Thoracic aorta (tissue), 2 donors: ENCODE measurements at regions not wholly inside any gene's neighbourhood (a gene's known extent, or its start where the extent isn't known, plus 50 kb on each side); places are given as distances from the start of the nearest gene placed in this dataset.

Experiments
- ATAC-seq: fragments of 150-250 bp; one replicate; pipeline ENCODE4 v1.8.0; 2017; ENCODE audit warnings: low read depth; ENCODE audit not compliant: insufficient number of reproducible peaks, low FRiP score
- DNase-seq: peaks from one replicate; pipeline ENCODE4 v3.0.0-alpha.2; 2020; ENCODE audit warnings: low spot score
- H3K27ac ChIP-seq, 2 donors: fragments of 200-600 bp; sonication (generic); 1 replicate in 1 of 2; 2 replicates in 1 of 2; pipeline ENCODE4 v1.5.1; 2016; ENCODE audit warnings: mild to moderate bottlenecking in 2 of 2, moderate library complexity in 2 of 2
- H3K27me3 ChIP-seq: fragments of 200-600 bp; sonication (generic); replicated peaks from 2 replicates; pipeline ENCODE4 v1.6.0; 2016; ENCODE audit warnings: mild to moderate bottlenecking; ENCODE audit not compliant: insufficient read depth
- H3K36me3 ChIP-seq: fragments of 200-600 bp; sonication (generic); one replicate; pipeline ENCODE4 v1.5.1; 2016
- H3K4me1 ChIP-seq, 2 donors: fragments of 200-600 bp; sonication (generic); 1 replicate in 1 of 2; 2 replicates in 1 of 2; pipeline versions ENCODE4 v1.5.1 to v1.6.0; 2016; ENCODE audit warnings: low read depth in 2 of 2, mild to moderate bottlenecking in 1 of 2; ENCODE audit not compliant: control insufficient read depth in 1 of 2
- H3K4me3 ChIP-seq: fragments of 200-600 bp; sonication (generic); 2 replicates; pipeline ENCODE4 v1.5.1; 2016; ENCODE audit warnings: mild to moderate bottlenecking
- H3K9me3 ChIP-seq: fragments of 200-600 bp; sonication (generic); 2 replicates; pipeline ENCODE4 v1.5.1; 2016
- CTCF ChIP-seq: fragments of 200-600 bp; sonication (generic); IDR thresholded peaks from one replicate; pipeline ENCODE4 v1.5.1; 2019; ENCODE audit warnings: antibody characterized with exemption

GRCh38 chr2:145691659-145692058, 1171.7 kb upstream of the ZEB2 start:
- Histone ChIP-seq H3K9me3 (no peaks in the 10 kb centered on the region), H3K27ac (no peak overlapping the region)
- TF ChIP-seq CTCF, result no peak

GRCh38 chr2:145690183-145690778, 1170.4 kb upstream of the ZEB2 start:
- Histone ChIP-seq H3K4me1 (no peaks in the 10 kb centered on the region), H3K27ac (no peak overlapping the region), H3K27me3 (no peaks in the 10 kb centered on the region), H3K36me3 (no peaks in the 10 kb centered on the region), H3K4me3 (no peak overlapping the region), H3K9me3 (no peaks in the 10 kb centered on the region)
- no peak for TF ChIP-seq CTCF
- DNase-seq (no peak), ATAC-seq (no peak)

More at GRCh38 chr2:145691659-145692058, 1171.7 kb upstream of the ZEB2 start:
- DNase-seq (no peak), ATAC-seq (no peak)
- Histone ChIP-seq H3K36me3 (no peaks in the 10 kb centered on the region), H3K27me3 (no peaks in the 10 kb centered on the region), H3K4me1 (no peaks in the 10 kb centered on the region), H3K4me3 (no peak overlapping the region)

- Histone ChIP-seq H3K9me3 (no peaks in the 10 kb centered on the region), H3K27me3 (no peaks in the 10 kb centered on the region), H3K4me1 (no peaks in the 10 kb centered on the region), H3K36me3 (no peaks in the 10 kb centered on the region), H3K4me3 (no peak overlapping the region), H3K27ac (no peak overlapping the region)
- ATAC-seq (no peak), DNase-seq (no peak)
- TF ChIP-seq CTCF, result no peak
Measured at GRCh38 chr2:145689277-145689676, 1169.4 kb upstream of the ZEB2 start.

GRCh38 chr2:145688156-145688555, 1168.2 kb upstream of the ZEB2 start:
- Histone ChIP-seq H3K27ac (no peak overlapping the region), H3K4me3 (no peak overlapping the region), H3K27me3 (no peaks in the 10 kb centered on the region), H3K9me3 (no peaks in the 10 kb centered on the region), H3K4me1 (no peaks in the 10 kb centered on the region), H3K36me3 (no peaks in the 10 kb centered on the region)
- no peak for TF ChIP-seq CTCF
- DNase-seq (no peak), ATAC-seq (no peak)

GRCh38 chr2:145687442-145688134, 1167.7 kb upstream of the ZEB2 start:
- no peak overlapping the region for H3K27ac ChIP-seq
- H3K4me1 ChIP-seq, result no peaks in the 10 kb centered on the region
- no peaks in the 10 kb centered on the region for H3K36me3 ChIP-seq
- DNase-seq (no peak), ATAC-seq (no peak)
- TF ChIP-seq CTCF, result no peak
- H3K9me3 ChIP-seq, result no peaks in the 10 kb centered on the region
- H3K27me3 ChIP-seq, result no peaks in the 10 kb centered on the region
- H3K4me3 ChIP-seq, result no peak overlapping the region
